ENCODE measurements at regions not wholly inside any gene's neighbourhood (a gene's known extent, or its start where the extent isn't known, plus 50 kb on each side); places are given as distances from the start of the nearest gene placed in this dataset.

DNA sequence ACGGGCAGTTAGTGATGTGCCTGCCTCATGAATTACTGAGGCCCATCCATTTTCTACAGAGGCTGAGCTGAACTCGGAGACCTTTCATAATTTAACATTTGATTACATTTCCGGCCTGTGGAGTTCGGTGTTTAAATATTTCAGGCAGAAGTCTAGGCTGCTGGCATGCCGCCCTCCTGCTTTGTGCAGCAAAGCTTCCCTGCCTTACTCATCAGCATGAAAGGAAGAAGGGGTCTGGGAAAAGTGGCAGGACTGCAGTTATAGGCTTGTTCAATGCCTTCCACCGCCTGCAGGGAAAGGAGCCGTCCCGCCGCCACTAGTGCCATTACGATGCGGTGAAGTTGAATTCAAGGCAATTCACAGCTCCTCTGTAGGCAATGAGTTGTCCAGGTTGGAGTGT, 527.9 kb downstream of the NPHP4 start:
- no peaks in the 10 kb centered on the region for H3K36me3 Mint-ChIP-seq (ENCODE audit: insufficient read depth, unreplicated experiment)

DNA sequence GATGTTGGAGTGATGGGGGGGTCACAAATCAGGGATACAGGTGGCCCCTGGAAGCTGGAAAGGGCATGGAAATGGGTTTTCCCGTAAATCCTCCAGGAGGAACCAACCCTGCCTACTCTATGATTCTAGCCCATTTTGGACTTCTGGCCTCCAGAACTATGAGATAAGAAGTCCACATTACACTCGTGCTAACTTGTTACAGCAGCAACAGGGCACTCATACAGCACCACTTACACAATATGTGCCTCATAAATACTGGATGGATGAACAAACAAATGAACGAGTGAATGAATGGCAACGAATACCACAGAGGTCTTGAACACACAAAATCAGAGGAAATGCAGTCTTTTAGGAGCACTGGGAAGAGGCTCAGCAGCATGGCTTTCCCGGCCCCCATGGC, 531.3 kb downstream of the NPHP4 start:
- no peak for DNase-seq
- Mint-ChIP-seq H3K36me3 (ENCODE audit: insufficient read depth, unreplicated experiment) (no peaks in the 10 kb centered on the region), H3K4me1 (ENCODE audit: low read depth, unreplicated experiment) (no peaks in the 10 kb centered on the region), H3K9me3 (ENCODE audit: unreplicated experiment) (no peaks in the 10 kb centered on the region), H3K27me3 (ENCODE audit: insufficient read depth, unreplicated experiment) (peaks cover 9% of the 10 kb centered on the region), H3K27ac (ENCODE audit: unreplicated experiment) (no peak overlapping the region), H3K4me3 (ENCODE audit: unreplicated experiment) (no peak overlapping the region)
- Histone ChIP-seq H3K4me3 (ENCODE audit: low read depth, low read length) (no peak overlapping the region), H3K4me1 (no peaks in the 10 kb centered on the region), H3K9me3 (no peaks in the 10 kb centered on the region), H3K36me3 (ENCODE audit: control insufficient read depth, insufficient read depth, low read length) (no peaks in the 10 kb centered on the region), H3K27me3 (replicated peaks; ENCODE audit: control insufficient read depth, insufficient read depth, low read length) (no peaks in the 10 kb centered on the region)
- TF ChIP-seq, protein P1, sequence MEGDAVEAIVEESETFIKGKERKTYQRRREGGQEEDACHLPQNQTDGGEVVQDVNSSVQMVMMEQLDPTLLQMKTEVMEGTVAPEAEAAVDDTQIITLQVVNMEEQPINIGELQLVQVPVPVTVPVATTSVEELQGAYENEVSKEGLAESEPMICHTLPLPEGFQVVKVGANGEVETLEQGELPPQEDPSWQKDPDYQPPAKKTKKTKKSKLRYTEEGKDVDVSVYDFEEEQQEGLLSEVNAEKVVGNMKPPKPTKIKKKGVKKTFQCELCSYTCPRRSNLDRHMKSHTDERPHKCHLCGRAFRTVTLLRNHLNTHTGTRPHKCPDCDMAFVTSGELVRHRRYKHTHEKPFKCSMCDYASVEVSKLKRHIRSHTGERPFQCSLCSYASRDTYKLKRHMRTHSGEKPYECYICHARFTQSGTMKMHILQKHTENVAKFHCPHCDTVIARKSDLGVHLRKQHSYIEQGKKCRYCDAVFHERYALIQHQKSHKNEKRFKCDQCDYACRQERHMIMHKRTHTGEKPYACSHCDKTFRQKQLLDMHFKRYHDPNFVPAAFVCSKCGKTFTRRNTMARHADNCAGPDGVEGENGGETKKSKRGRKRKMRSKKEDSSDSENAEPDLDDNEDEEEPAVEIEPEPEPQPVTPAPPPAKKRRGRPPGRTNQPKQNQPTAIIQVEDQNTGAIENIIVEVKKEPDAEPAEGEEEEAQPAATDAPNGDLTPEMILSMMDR (IDR thresholded peaks at IDR 0.05; ENCODE audit: insufficient read depth in 1 of 2, low read depth in 1 of 2, low read length in 1 of 2, severe bottlenecking in 1 of 2, unreplicated experiment in 1 of 2): no peak
- ChIA-PET POLR2A (no interaction called here), CTCF (no interaction called here)
- intact Hi-C loops (cut with micrococcal nuclease; ENCODE audit: unreplicated experiment): no loop called here
- BruUV-seq (replicated peaks): no TSS peak

More for the DNA sequence above, 527.9 kb downstream of the NPHP4 start:
- peaks cover 2% of the 10 kb centered on the region for H3K27me3 Mint-ChIP-seq (ENCODE audit: insufficient read depth, unreplicated experiment)
- TF ChIP-seq, protein P1 (IDR thresholded peaks at IDR 0.05; ENCODE audit: insufficient read depth in 1 of 2, low read depth in 1 of 2, low read length in 1 of 2, severe bottlenecking in 1 of 2, unreplicated experiment in 1 of 2): no peak
- Histone ChIP-seq H3K9me3 (no peaks in the 10 kb centered on the region), H3K27me3 (replicated peaks; ENCODE audit: control insufficient read depth, insufficient read depth, low read length) (no peaks in the 10 kb centered on the region), H3K36me3 (ENCODE audit: control insufficient read depth, insufficient read depth, low read length) (no peaks in the 10 kb centered on the region), H3K4me1 (no peaks in the 10 kb centered on the region), H3K4me3 (ENCODE audit: low read depth, low read length) (no peak overlapping the region)
- no peak overlapping the region for H3K4me3 Mint-ChIP-seq (ENCODE audit: unreplicated experiment)
- H3K4me1 Mint-ChIP-seq (ENCODE audit: low read depth, unreplicated experiment): no peaks in the 10 kb centered on the region
- CTCF ChIA-PET: no interaction called here
- POLR2A ChIA-PET: no interaction called here
- H3K27ac Mint-ChIP-seq (ENCODE audit: unreplicated experiment): no peak overlapping the region
- intact Hi-C loops (cut with micrococcal nuclease; ENCODE audit: unreplicated experiment): no loop called here
- no TSS peak for BruUV-seq (replicated peaks)
- no peak for DNase-seq
- no peaks in the 10 kb centered on the region for H3K9me3 Mint-ChIP-seq (ENCODE audit: unreplicated experiment)

DNA sequence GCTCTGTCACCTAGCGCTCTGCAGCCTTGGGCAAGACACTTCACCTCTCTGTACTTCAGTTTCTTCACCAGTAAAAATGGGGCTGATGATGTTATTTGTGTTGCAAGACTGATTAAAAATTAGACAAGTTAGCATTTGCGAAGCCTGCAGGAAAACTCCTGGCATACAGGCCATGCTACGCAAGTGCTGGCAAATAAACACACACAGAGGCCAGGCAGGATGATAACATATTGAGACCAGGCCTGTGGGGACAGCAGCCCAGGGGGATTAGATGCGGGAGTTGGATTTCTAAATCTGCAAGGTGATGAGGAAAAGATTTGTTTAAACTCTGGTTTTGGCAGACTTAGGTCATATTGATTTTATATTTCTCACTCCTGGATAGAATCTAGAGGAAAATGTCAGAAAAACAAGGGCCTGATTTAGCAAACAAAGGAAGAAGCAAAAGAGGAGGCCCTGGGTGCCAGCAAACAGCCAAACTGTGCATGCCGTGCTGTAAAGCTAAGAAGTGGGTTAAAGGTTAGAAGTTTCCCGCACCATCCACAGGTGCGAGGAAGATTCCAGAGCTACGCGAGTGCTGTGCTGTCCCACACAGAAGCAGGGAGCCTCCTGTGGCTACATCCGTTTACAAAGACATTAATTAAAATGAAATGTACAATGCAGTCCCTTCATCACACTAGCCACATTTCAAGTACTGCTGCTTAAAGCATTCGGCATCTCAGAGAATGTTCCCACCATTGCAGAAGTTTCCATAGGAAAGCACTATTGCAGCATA, 532.2 kb downstream of the NPHP4 start:
- Histone ChIP-seq H3K4me1 (no peaks in the 10 kb centered on the region), H3K4me3 (ENCODE audit: low read depth, low read length) (no peak overlapping the region), H3K27me3 (replicated peaks; ENCODE audit: control insufficient read depth, insufficient read depth, low read length) (no peaks in the 10 kb centered on the region), H3K9me3 (no peaks in the 10 kb centered on the region), H3K36me3 (ENCODE audit: control insufficient read depth, insufficient read depth, low read length) (no peaks in the 10 kb centered on the region)
- intact Hi-C loops (cut with micrococcal nuclease; ENCODE audit: unreplicated experiment): no loop called here
- no peaks in the 10 kb centered on the region for H3K36me3 Mint-ChIP-seq (ENCODE audit: insufficient read depth, unreplicated experiment)
- H3K27ac Mint-ChIP-seq (ENCODE audit: unreplicated experiment): no peak overlapping the region
- CTCF ChIA-PET: no interaction called here
- H3K4me1 Mint-ChIP-seq (ENCODE audit: low read depth, unreplicated experiment): no peaks in the 10 kb centered on the region
- no peak for DNase-seq
- POLR2A ChIA-PET: no interaction called here
- no TSS peak for BruUV-seq (replicated peaks)
- H3K4me3 Mint-ChIP-seq (ENCODE audit: unreplicated experiment): no peak overlapping the region
- TF ChIP-seq, protein P1 (IDR thresholded peaks at IDR 0.05; ENCODE audit: insufficient read depth in 1 of 2, low read depth in 1 of 2, low read length in 1 of 2, severe bottlenecking in 1 of 2, unreplicated experiment in 1 of 2): no peak
- no peaks in the 10 kb centered on the region for H3K9me3 Mint-ChIP-seq (ENCODE audit: unreplicated experiment)
- H3K27me3 Mint-ChIP-seq (ENCODE audit: insufficient read depth, unreplicated experiment): peaks cover 9% of the 10 kb centered on the region

Measured in Caco-2 (cell line).